ENCODE measurements at regions not wholly inside any gene's neighbourhood (a gene's known extent, or its start where the extent isn't known, plus 50 kb on each side); places are given as distances from the start of the nearest gene placed in this dataset.

GRCh38 chr9:6142799-6143454 is 72.7 kb upstream of the IL33 start (continued):
- TF ChIP-seq, protein P1, sequence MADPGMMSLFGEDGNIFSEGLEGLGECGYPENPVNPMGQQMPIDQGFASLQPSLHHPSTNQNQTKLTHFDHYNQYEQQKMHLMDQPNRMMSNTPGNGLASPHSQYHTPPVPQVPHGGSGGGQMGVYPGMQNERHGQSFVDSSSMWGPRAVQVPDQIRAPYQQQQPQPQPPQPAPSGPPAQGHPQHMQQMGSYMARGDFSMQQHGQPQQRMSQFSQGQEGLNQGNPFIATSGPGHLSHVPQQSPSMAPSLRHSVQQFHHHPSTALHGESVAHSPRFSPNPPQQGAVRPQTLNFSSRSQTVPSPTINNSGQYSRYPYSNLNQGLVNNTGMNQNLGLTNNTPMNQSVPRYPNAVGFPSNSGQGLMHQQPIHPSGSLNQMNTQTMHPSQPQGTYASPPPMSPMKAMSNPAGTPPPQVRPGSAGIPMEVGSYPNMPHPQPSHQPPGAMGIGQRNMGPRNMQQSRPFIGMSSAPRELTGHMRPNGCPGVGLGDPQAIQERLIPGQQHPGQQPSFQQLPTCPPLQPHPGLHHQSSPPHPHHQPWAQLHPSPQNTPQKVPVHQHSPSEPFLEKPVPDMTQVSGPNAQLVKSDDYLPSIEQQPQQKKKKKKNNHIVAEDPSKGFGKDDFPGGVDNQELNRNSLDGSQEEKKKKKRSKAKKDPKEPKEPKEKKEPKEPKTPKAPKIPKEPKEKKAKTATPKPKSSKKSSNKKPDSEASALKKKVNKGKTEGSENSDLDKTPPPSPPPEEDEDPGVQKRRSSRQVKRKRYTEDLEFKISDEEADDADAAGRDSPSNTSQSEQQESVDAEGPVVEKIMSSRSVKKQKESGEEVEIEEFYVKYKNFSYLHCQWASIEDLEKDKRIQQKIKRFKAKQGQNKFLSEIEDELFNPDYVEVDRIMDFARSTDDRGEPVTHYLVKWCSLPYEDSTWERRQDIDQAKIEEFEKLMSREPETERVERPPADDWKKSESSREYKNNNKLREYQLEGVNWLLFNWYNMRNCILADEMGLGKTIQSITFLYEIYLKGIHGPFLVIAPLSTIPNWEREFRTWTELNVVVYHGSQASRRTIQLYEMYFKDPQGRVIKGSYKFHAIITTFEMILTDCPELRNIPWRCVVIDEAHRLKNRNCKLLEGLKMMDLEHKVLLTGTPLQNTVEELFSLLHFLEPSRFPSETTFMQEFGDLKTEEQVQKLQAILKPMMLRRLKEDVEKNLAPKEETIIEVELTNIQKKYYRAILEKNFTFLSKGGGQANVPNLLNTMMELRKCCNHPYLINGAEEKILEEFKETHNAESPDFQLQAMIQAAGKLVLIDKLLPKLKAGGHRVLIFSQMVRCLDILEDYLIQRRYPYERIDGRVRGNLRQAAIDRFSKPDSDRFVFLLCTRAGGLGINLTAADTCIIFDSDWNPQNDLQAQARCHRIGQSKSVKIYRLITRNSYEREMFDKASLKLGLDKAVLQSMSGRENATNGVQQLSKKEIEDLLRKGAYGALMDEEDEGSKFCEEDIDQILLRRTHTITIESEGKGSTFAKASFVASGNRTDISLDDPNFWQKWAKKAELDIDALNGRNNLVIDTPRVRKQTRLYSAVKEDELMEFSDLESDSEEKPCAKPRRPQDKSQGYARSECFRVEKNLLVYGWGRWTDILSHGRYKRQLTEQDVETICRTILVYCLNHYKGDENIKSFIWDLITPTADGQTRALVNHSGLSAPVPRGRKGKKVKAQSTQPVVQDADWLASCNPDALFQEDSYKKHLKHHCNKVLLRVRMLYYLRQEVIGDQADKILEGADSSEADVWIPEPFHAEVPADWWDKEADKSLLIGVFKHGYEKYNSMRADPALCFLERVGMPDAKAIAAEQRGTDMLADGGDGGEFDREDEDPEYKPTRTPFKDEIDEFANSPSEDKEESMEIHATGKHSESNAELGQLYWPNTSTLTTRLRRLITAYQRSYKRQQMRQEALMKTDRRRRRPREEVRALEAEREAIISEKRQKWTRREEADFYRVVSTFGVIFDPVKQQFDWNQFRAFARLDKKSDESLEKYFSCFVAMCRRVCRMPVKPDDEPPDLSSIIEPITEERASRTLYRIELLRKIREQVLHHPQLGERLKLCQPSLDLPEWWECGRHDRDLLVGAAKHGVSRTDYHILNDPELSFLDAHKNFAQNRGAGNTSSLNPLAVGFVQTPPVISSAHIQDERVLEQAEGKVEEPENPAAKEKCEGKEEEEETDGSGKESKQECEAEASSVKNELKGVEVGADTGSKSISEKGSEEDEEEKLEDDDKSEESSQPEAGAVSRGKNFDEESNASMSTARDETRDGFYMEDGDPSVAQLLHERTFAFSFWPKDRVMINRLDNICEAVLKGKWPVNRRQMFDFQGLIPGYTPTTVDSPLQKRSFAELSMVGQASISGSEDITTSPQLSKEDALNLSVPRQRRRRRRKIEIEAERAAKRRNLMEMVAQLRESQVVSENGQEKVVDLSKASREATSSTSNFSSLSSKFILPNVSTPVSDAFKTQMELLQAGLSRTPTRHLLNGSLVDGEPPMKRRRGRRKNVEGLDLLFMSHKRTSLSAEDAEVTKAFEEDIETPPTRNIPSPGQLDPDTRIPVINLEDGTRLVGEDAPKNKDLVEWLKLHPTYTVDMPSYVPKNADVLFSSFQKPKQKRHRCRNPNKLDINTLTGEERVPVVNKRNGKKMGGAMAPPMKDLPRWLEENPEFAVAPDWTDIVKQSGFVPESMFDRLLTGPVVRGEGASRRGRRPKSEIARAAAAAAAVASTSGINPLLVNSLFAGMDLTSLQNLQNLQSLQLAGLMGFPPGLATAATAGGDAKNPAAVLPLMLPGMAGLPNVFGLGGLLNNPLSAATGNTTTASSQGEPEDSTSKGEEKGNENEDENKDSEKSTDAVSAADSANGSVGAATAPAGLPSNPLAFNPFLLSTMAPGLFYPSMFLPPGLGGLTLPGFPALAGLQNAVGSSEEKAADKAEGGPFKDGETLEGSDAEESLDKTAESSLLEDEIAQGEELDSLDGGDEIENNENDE (IDR thresholded peaks at IDR 0.05; ENCODE audit: insufficient replicate concordance, low read length), result no peak
- TF ChIP-seq ASH2L (IDR thresholded peaks at IDR 0.05; ENCODE audit: low read length), result no peak
- no peak for TF ChIP-seq TAF1 (IDR thresholded peaks at IDR 0.05; ENCODE audit: low read depth, low read length)
- no peak for TF ChIP-seq HDAC6 (IDR thresholded peaks at IDR 0.05; ENCODE audit: low read depth, low read length)
- no peak for TF ChIP-seq ZNF274 (IDR thresholded peaks at IDR 0.05; ENCODE audit: borderline replicate concordance, extremely low read depth, low read length)
- no peak for TF ChIP-seq SP1 (IDR thresholded peaks at IDR 0.05; ENCODE audit: low read depth, low read length)
- no peak for TF ChIP-seq TEAD4 (IDR thresholded peaks at IDR 0.05; ENCODE audit: low read depth, low read length)
- TF ChIP-seq FOSL1 (IDR thresholded peaks at IDR 0.05; ENCODE audit: insufficient read depth, low read depth, low read length), result no peak
- no peak for TF ChIP-seq NRF1 (IDR thresholded peaks at IDR 0.05; ENCODE audit: low read depth, low read length)
- TF ChIP-seq GTF2F1 (IDR thresholded peaks at IDR 0.05; ENCODE audit: borderline replicate concordance, low read depth, low read length), result no peak
- TF ChIP-seq CTBP2 (IDR thresholded peaks at IDR 0.05; ENCODE audit: borderline replicate concordance, insufficient read depth, insufficient read length, low read length), result no peak
- no peak for TF ChIP-seq TBP (IDR thresholded peaks at IDR 0.05; ENCODE audit: low read depth, low read length)
- TF ChIP-seq POLR2A (IDR thresholded peaks at IDR 0.05; ENCODE audit: control extremely low read depth in 1 of 2, low read depth in 2 of 2, low read length in 2 of 2), result no peak

Measured in H1 (cell line).